Liver (tissue), 8 donors: ENCODE measurements at regions not wholly inside any gene's neighbourhood (a gene's known extent, or its start where the extent isn't known, plus 50 kb on each side); places are given as distances from the start of the nearest gene placed in this dataset.

Experiments
- DNase-seq: peaks from one replicate; pipeline ENCODE4 v3.0.0-alpha.2; 2017; ENCODE audit warnings: low spot score
- H3K27ac ChIP-seq, 2 donors: one replicate each; pipeline ENCODE4 v1.7.0; 2013; ENCODE audit warnings: inconsistent platforms in 2 of 2, low read length in 2 of 2, control low read depth in 1 of 2, low read depth in 1 of 2, mild to moderate bottlenecking in 1 of 2
- H3K27me3 ChIP-seq, 4 donors: one replicate each; pipeline versions ENCODE4 v1.6.1 to v1.7.0; 2013; ENCODE audit warnings: low read length in 3 of 4, inconsistent platforms in 1 of 4, mild to moderate bottlenecking in 1 of 4, moderate library complexity in 1 of 4; ENCODE audit not compliant: control insufficient read depth in 4 of 4, insufficient read depth in 4 of 4
- H3K36me3 ChIP-seq, 4 donors: one replicate each; pipeline versions ENCODE4 v1.6.1 to v1.7.0; 2013; ENCODE audit warnings: low read length in 3 of 4, mild to moderate bottlenecking in 3 of 4, low read depth in 1 of 4, moderate library complexity in 1 of 4; ENCODE audit not compliant: control insufficient read depth in 4 of 4, insufficient read depth in 3 of 4
- H3K4me1 ChIP-seq, 4 donors: one replicate each; pipeline versions ENCODE4 v1.6.1 to v1.7.0; 2013; ENCODE audit warnings: low read length in 3 of 4, mild to moderate bottlenecking in 3 of 4, moderate library complexity in 1 of 4; ENCODE audit not compliant: control insufficient read depth in 4 of 4, insufficient read depth in 4 of 4
- H3K4me3 ChIP-seq, 3 donors: one replicate each; pipeline versions ENCODE4 v1.6.1 to v1.7.0; 2013; ENCODE audit warnings: low read length in 3 of 3, control low read depth in 1 of 3, low read depth in 1 of 3, mild to moderate bottlenecking in 1 of 3
- H3K9ac ChIP-seq, 2 donors: one replicate each; pipeline ENCODE4 v1.7.0; 2013; ENCODE audit warnings: low read length in 2 of 2, mild to moderate bottlenecking in 2 of 2, moderate library complexity in 2 of 2, control low read depth in 1 of 2, low read depth in 1 of 2
- H3K9me3 ChIP-seq, 4 donors: one replicate each; pipeline versions ENCODE4 v1.6.1 to v1.7.0; 2013; ENCODE audit warnings: low read length in 3 of 4; ENCODE audit not compliant: control insufficient read depth in 4 of 4
- CTCF ChIP-seq: fragments of 150-350 bp; IDR thresholded peaks from 2 replicates; pipeline ENCODE4 v1.5.1; 2017; ENCODE audit warnings: improper control_type of control experiment, low read depth, low read length; ENCODE audit not compliant: missing input control
- EGR1 ChIP-seq, 2 donors: IDR thresholded peaks; 2 replicates each; pipeline ENCODE4 v1.6.1; 2016 to 2018; ENCODE audit warnings: antibody characterized with exemption in 2 of 2, low read depth in 2 of 2
- FOXA1 ChIP-seq: IDR thresholded peaks from 2 replicates; pipeline ENCODE4 v1.6.1; 2016; ENCODE audit warnings: antibody characterized with exemption
- FOXA2 ChIP-seq: IDR thresholded peaks from 2 replicates; pipeline ENCODE4 v1.6.1; 2016; ENCODE audit warnings: antibody characterized with exemption
- GABPA ChIP-seq, 2 donors: IDR thresholded peaks in 1 of 2; conservative IDR thresholded peaks in 1 of 2; 2 replicates each; pipeline ENCODE4 v1.6.1; 2016; ENCODE audit warnings: antibody characterized with exemption in 2 of 2, mild to moderate bottlenecking in 1 of 2, moderate library complexity in 1 of 2
- HNF4A ChIP-seq, 2 donors: conservative IDR thresholded peaks; 2 replicates each; pipeline ENCODE4 v1.6.1; 2016; ENCODE audit warnings: antibody characterized with exemption in 2 of 2, mild to moderate bottlenecking in 2 of 2
- HNF4G ChIP-seq: IDR thresholded peaks from 2 replicates; pipeline ENCODE4 v1.6.1; 2016; ENCODE audit warnings: antibody characterized with exemption
- JUND ChIP-seq, 2 donors: IDR thresholded peaks; 2 replicates each; pipeline ENCODE4 v1.6.1; 2016; ENCODE audit warnings: antibody characterized with exemption in 2 of 2
- MAX ChIP-seq: IDR thresholded peaks from 2 replicates; pipeline ENCODE4 v1.6.1; 2016; ENCODE audit warnings: antibody characterized with exemption
- NR2F2 ChIP-seq: IDR thresholded peaks from 2 replicates; pipeline ENCODE4 v1.6.1; 2016; ENCODE audit warnings: antibody characterized with exemption
- RAD21 ChIP-seq, 2 donors: IDR thresholded peaks; 2 replicates each; pipeline ENCODE4 v1.6.1; 2016; ENCODE audit warnings: antibody characterized with exemption in 2 of 2, mild to moderate bottlenecking in 2 of 2
- REST ChIP-seq: IDR thresholded peaks from 2 replicates; pipeline ENCODE4 v1.6.1; 2016; ENCODE audit warnings: antibody characterized with exemption, mild to moderate bottlenecking
- RXRA ChIP-seq, 2 donors: IDR thresholded peaks; 2 replicates each; pipeline ENCODE4 v1.6.1; 2017 to 2018; ENCODE audit warnings: antibody characterized with exemption in 2 of 2, mild to moderate bottlenecking in 1 of 2
- SP1 ChIP-seq: IDR thresholded peaks from 2 replicates; pipeline ENCODE4 v1.6.1; 2018; ENCODE audit warnings: antibody characterized with exemption, mild to moderate bottlenecking
- TAF1 ChIP-seq: conservative IDR thresholded peaks from 2 replicates; pipeline ENCODE4 v1.6.1; 2016; ENCODE audit warnings: antibody characterized with exemption, mild to moderate bottlenecking
- ZBTB33 ChIP-seq: IDR thresholded peaks from 2 replicates; pipeline ENCODE4 v1.6.1; 2016; ENCODE audit warnings: antibody characterized with exemption
- WGBS: extraction: QIAGEN DNeasy Blood & Tissue Kit; methylation state at CpG from one replicate; pipeline ENCODE4 v1.1.7; 2013; 5-methylcytosine and 5-hydroxymethylcytosine counted together
- TF ChIP-seq, protein P1 (sequence below): IDR thresholded peaks from 2 replicates; pipeline ENCODE4 v1.6.1; 2016; ENCODE audit warnings: antibody characterized with exemption
- donor health status: healthy.
- donor health status: healthy.
- donor health status: healthy.
- donor health status: healthy.
- donor health status: healthy.

DNA sequence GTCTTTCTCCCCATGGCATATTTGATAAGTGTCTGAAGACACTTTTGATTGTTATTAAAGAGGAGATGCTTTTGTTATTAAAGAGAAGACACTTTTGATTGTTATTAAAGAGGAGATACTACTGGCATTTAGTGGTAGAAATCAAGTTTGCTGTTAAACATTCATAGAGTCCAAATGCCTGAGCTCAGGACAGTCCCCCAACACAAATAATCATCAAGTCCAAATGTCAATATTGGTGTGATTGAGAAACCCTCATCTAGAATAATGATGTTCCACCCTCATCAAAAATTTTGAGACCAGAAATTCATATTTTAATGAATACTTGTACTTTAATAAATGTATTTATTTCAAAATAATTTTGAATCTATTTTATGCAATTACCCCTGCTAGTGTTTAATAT lies 1412.9 kb upstream of the PCDH7 start:
- no peak overlapping the region for H3K4me3 ChIP-seq
- peaks cover 2 to 34% (median 8%) of the 10 kb centered on the region in 4 donors for H3K4me1 ChIP-seq
- no peaks in the 10 kb centered on the region for H3K36me3 ChIP-seq
- TF ChIP-seq FOXA2 (peak; percentile 93), JUND (IDR thresholded peaks at IDR 0.05) (peak in 1 of 2 donors; percentile 12), SP1 (peak; percentile 9), FOXA1 (peak; percentile 74), RXRA (IDR thresholded peaks at IDR 0.05) (peak in 1 of 2 donors; percentile 19), HNF4A (conservative IDR thresholded peaks at IDR 0.05) (peak in 1 of 2 donors; percentile 79), NR2F2 (no peak), REST (peak; percentile 58), RAD21 (IDR thresholded peaks at IDR 0.05) (peak in 1 of 2 donors; percentile 29), ZBTB33 (no peak)
- TF ChIP-seq, protein P1, sequence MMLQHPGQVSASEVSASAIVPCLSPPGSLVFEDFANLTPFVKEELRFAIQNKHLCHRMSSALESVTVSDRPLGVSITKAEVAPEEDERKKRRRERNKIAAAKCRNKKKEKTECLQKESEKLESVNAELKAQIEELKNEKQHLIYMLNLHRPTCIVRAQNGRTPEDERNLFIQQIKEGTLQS = no peak
- no peaks in the 10 kb centered on the region for H3K9me3 ChIP-seq
- DNase-seq = no peak
- H3K27me3 ChIP-seq = no peaks in the 10 kb centered on the region
- peak overlapping the region; percentile 17 to 64 for H3K27ac ChIP-seq
- peak overlapping the region in 1 of 2 donors; percentile 17 for H3K9ac ChIP-seq

DNA sequence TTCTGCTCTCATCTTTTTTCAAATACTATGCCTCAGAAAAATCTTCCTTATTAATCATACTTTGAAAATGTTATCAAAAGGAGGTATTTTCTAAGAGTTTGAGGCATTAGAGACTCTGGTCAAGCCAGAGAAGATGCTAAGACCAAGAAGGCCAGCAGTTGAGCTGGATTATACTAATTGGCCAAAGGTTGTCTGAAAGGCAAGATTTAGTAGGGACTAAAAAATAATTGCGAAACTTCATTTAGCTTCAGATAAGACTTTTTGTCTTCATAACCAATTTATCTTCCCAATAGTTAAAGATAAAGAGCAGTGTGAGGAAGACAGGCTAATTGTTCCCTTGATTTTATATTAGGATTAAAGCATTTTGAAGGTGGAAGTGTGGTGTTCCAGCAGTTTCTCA lies 1412.4 kb upstream of the PCDH7 start:
- no peak overlapping the region for H3K4me3 ChIP-seq
- H3K27ac ChIP-seq = no peak overlapping the region

More for the DNA sequence above, 1412.4 kb upstream of the PCDH7 start:
- H3K36me3 ChIP-seq = no peaks in the 10 kb centered on the region
- peaks cover 2 to 34% (median 8%) of the 10 kb centered on the region in 4 donors for H3K4me1 ChIP-seq
- no peaks in the 10 kb centered on the region for H3K27me3 ChIP-seq
- DNase-seq = no peak
- H3K9ac ChIP-seq = no peak overlapping the region
- TF ChIP-seq NR2F2 (no peak), RXRA (IDR thresholded peaks at IDR 0.05) (no peak), ZBTB33 (no peak), RAD21 (IDR thresholded peaks at IDR 0.05) (no peak), GABPA (IDR thresholded peaks at IDR 0.05 in 1 of 2, conservative IDR thresholded peaks at IDR 0.05 in 1 of 2) (no peak), HNF4G (no peak), REST (no peak), SP1 (no peak), FOXA1 (no peak), TAF1 (no peak), JUND (IDR thresholded peaks at IDR 0.05) (no peak), EGR1 (IDR thresholded peaks at IDR 0.05; ENCODE audit: low read depth in 2 of 2) (no peak), FOXA2 (no peak), CTCF (no peak), HNF4A (conservative IDR thresholded peaks at IDR 0.05) (no peak), MAX (no peak)
- TF ChIP-seq, protein P1 = no peak
- WGBS = 52% methylated on average over 1 of the region's 1 CpG
- H3K9me3 ChIP-seq = no peaks in the 10 kb centered on the region
